ENCODE measurements at regions not wholly inside any gene's neighbourhood (a gene's known extent, or its start where the extent isn't known, plus 50 kb on each side); places are given as distances from the start of the nearest gene placed in this dataset.

DNA sequence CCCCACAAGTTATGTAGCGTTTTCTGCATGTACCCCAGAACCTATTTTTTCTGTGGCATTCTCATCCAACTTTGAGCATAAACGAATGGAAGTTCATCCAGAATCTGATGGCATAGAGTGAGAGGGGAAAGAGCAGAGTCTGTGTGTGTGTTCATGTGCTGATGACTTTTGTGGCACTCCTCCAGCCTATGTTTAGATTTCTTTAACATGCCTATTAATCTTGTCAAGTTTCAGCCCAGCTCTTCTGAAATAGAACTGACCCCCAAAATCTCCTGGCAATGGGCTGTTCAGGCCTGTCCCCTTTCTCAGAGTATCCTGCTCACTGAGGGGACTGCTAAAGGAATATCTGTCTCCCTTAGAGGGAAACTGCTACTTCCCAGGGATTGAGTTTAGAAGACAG lies 56.4 kb upstream of the NEO1 start:
- no peak overlapping the region for H3K4me3 ChIP-seq
- TF ChIP-seq POLR2A (IDR thresholded peaks at IDR 0.05) (no peak), POLR2AphosphoS5 (IDR thresholded peaks at IDR 0.05; ENCODE audit: insufficient read depth in 1 of 2, low read depth in 1 of 2) (no peak)
- TF ChIP-seq, protein P1, sequence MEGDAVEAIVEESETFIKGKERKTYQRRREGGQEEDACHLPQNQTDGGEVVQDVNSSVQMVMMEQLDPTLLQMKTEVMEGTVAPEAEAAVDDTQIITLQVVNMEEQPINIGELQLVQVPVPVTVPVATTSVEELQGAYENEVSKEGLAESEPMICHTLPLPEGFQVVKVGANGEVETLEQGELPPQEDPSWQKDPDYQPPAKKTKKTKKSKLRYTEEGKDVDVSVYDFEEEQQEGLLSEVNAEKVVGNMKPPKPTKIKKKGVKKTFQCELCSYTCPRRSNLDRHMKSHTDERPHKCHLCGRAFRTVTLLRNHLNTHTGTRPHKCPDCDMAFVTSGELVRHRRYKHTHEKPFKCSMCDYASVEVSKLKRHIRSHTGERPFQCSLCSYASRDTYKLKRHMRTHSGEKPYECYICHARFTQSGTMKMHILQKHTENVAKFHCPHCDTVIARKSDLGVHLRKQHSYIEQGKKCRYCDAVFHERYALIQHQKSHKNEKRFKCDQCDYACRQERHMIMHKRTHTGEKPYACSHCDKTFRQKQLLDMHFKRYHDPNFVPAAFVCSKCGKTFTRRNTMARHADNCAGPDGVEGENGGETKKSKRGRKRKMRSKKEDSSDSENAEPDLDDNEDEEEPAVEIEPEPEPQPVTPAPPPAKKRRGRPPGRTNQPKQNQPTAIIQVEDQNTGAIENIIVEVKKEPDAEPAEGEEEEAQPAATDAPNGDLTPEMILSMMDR (IDR thresholded peaks at IDR 0.05): no peak
- no peaks in the 10 kb centered on the region for H3K36me3 ChIP-seq
- no peaks in the 10 kb centered on the region for H3K9me3 ChIP-seq
- no peaks in the 10 kb centered on the region for H3K27me3 ChIP-seq
- no peak for DNase-seq (ENCODE audit: extremely low spot score in 2 of 2)
- H3K27ac ChIP-seq: no peak overlapping the region
- intact Hi-C loops (cut with DNase I): no loop called here
- peaks cover 21% of the 10 kb centered on the region for H3K4me1 ChIP-seq

DNA sequence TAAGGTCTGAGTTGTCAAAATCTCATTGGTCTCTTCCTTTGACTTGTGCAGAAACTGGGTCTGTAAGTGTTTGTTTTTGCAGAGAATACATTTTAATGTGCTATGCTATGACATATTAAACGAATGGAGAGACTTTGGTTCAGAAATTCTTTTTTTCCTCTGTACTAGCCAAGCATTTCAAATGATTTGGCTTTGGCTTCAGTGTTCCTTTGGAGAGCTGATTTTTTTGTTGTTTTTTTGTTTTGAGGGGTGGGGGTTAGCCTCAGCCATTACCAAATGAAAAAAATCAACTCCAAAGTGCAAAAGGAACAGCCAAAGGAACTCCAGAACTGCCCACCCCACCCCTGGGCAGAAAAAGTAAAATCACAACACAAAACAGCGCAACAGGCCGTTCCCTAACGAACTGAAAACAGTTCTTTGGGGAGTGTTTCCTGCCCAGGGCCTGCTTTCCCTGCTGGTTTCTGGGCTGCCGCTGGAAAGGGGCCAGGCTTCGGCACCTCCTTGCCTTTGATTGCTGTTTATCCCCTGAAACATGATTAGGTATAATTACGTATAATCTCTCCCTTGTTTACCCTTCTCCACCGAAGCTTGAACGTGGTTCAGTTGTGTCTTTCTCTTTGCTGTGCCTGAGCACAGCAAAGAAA lies 57.6 kb upstream of the NEO1 start:
- peaks cover 14% of the 10 kb centered on the region for H3K4me1 ChIP-seq
- TF ChIP-seq POLR2A (IDR thresholded peaks at IDR 0.05) (no peak), POLR2AphosphoS5 (IDR thresholded peaks at IDR 0.05; ENCODE audit: insufficient read depth in 1 of 2, low read depth in 1 of 2) (no peak)
- TF ChIP-seq, protein P1 (IDR thresholded peaks at IDR 0.05): no peak
- H3K27me3 ChIP-seq: no peaks in the 10 kb centered on the region
- H3K9me3 ChIP-seq: no peaks in the 10 kb centered on the region
- intact Hi-C loops (cut with DNase I): loop anchor here (5.0 kb wide), 1 partner anchor 562 kb away; no protein-coding TSS in a partner anchor
- DNase-seq (ENCODE audit: extremely low spot score in 2 of 2): no peak
- no peak overlapping the region for H3K4me3 ChIP-seq
- H3K36me3 ChIP-seq: no peaks in the 10 kb centered on the region
- H3K27ac ChIP-seq: no peak overlapping the region

DNA sequence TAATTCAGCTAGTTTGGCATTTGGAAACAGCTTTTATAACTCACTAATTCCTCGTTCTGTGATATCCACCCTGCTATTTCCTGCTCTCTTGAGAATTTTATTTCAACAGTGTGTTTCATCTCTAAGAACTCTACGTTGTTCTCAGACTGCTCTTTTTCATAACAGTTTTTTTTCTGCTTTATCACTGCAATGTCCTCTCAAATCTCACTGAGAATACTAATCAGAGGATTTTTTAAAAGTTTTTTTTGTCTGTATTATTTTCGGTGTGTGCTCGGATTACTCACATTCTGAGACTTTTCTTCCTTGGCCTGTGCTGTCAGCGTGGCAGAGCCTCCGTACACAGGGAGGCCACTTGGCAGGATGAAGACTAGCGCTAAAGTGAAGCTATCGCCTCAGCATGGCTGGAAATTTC lies 59.4 kb upstream of the NEO1 start:
- H3K27ac ChIP-seq: peak overlapping the region; percentile 10
- intact Hi-C loops (cut with DNase I): loop anchor here (5.0 kb wide), 1 partner anchor 561 kb away; no protein-coding TSS in a partner anchor
- peaks cover 11% of the 10 kb centered on the region for H3K4me1 ChIP-seq
- no peaks in the 10 kb centered on the region for H3K9me3 ChIP-seq
- no peaks in the 10 kb centered on the region for H3K36me3 ChIP-seq
- TF ChIP-seq POLR2A (IDR thresholded peaks at IDR 0.05) (no peak), POLR2AphosphoS5 (IDR thresholded peaks at IDR 0.05; ENCODE audit: insufficient read depth in 1 of 2, low read depth in 1 of 2) (no peak)
- TF ChIP-seq, protein P1 (IDR thresholded peaks at IDR 0.05): no peak
- H3K27me3 ChIP-seq: no peaks in the 10 kb centered on the region
- no peak for DNase-seq (ENCODE audit: extremely low spot score in 2 of 2)
- no peak overlapping the region for H3K4me3 ChIP-seq

DNA sequence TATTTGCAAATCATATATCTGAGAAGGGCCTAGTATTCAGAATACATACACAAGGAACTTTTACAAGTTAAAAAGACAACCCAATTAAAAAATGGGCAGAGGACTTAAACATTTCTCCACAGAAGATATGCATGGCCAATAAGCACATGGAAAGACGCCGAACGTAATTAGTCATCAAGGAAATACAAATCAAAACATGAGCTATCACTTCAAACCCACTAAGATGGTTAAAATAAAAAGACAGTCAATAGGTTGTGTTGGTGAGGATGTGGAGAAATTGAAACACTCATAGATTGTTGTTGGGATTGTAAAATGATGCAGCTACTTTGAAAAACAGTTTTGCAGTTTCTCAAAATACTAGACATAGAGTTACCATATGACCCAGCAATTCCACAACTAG lies 61.2 kb upstream of the NEO1 start:
- no peaks in the 10 kb centered on the region for H3K36me3 ChIP-seq
- TF ChIP-seq POLR2AphosphoS5 (IDR thresholded peaks at IDR 0.05; ENCODE audit: insufficient read depth in 1 of 2, low read depth in 1 of 2): no peak
- no peak for TF ChIP-seq POLR2A (IDR thresholded peaks at IDR 0.05)
- TF ChIP-seq, protein P1 (IDR thresholded peaks at IDR 0.05): no peak
- no peak for DNase-seq (ENCODE audit: extremely low spot score in 2 of 2)
- no peaks in the 10 kb centered on the region for H3K27me3 ChIP-seq
- H3K27ac ChIP-seq: no peak overlapping the region
- H3K9me3 ChIP-seq: no peaks in the 10 kb centered on the region
- intact Hi-C loops (cut with DNase I): loop anchor here (5.0 kb wide), 1 partner anchor 559 kb away; no protein-coding TSS in a partner anchor
- no peak overlapping the region for H3K4me3 ChIP-seq
- H3K4me1 ChIP-seq: peaks cover 11% of the 10 kb centered on the region

DNA sequence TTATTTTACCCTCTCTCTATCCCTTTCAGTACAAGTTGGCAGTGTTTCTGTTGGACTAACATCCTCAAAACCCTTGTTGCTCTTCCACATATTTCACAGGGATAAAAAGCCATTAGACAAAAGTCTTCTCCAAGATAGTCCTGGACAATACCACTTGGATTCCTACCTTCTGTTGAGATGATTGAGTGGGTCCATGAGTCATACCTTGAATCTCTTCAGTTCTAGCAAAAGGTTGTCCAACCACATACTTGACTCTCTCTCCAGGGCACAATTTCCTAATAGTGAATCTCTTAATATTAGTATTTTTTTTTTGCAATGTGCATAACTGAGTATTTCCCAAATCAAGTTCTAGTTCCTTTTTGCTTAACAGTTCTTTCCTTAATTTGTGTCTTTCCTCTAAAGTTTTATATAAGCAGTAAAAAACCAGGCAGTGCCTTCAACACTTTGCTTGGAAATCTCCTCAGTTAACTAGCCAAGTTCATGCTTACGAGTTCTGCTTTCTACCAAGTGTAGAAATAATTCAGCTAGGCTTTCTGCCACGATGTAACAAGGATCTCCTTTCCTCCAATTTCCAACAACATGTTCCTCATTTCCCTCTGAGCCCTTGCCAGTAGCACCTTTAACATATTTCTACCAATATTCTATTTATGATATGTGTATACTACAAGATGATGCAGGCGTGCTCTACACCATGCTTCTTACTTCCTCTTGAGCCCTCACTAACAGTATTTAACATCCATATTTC lies 68.3 kb upstream of the NEO1 start:
- Histone ChIP-seq H3K9me3 (no peaks in the 10 kb centered on the region), H3K36me3 (no peaks in the 10 kb centered on the region), H3K4me3 (no peak overlapping the region), H3K27ac (no peak overlapping the region), H3K27me3 (no peaks in the 10 kb centered on the region), H3K4me1 (no peaks in the 10 kb centered on the region)
- DNase-seq (ENCODE audit: extremely low spot score in 2 of 2): no peak
- TF ChIP-seq POLR2A (IDR thresholded peaks at IDR 0.05) (no peak), POLR2AphosphoS5 (IDR thresholded peaks at IDR 0.05; ENCODE audit: insufficient read depth in 1 of 2, low read depth in 1 of 2) (no peak)
- TF ChIP-seq, protein P1 (IDR thresholded peaks at IDR 0.05): no peak
- intact Hi-C loops (cut with DNase I): no loop called here
